ENCODE measurements at regions not wholly inside any gene's neighbourhood (a gene's known extent, or its start where the extent isn't known, plus 50 kb on each side); places are given as distances from the start of the nearest gene placed in this dataset.
"Not testable (repeated sequence)": the region's sequence is repeated elsewhere in the genome, so short reads cannot be mapped to it uniquely, and the experiment has no call there.

DNA sequence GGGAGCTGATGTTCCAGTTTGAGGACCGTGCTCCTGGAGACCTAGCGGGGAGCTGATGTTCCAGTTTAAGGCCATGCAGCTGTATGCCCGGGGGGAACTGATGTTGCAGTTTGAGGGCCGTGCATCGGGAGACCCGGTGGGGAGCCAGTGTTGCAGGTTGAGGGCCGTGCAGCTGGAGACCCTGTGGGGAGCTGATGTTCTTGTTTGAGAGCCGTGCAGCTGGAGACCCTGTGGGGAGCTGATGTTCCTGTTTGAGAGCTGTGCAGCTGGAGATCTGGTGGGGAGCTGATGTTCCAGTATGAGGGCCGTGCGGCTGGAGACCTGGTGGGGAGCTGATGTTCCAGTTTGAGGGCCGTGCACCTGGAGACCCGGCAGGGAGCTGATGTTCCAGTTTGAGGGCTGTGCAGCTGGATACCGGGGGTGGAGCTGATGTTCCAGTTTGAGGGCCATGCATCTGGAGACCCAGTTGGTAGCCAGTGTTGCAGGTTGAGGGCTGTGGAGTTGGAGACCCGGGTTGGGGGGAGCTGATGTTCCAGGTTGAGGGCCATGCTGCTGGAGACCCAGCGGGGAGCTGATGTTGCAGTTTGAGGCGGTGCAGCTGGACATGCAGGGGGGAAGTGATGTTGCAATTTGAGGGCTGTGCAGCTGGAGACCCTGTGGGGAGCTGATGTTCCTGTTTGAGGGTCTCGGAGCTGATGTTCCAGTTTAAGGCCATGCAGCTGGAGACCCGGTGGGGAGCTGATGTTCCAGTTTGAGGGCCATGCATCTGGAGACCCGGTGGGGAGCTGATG, 64.4 kb upstream of the APOD start:
- POLR2A ChIA-PET; H3K9me3 Mint-ChIP-seq; CTCF ChIA-PET; H3K4me3 Mint-ChIP-seq; H3K27ac Mint-ChIP-seq; intact Hi-C loops (cut with micrococcal nuclease); H3K4me1 Mint-ChIP-seq; ATAC-seq (ENCODE audit: low read depth); H3K27me3 Mint-ChIP-seq: not testable (repeated sequence)
- DNase-seq = peak; percentile 16
- peaks cover 13% of the 10 kb centered on the region for H3K36me3 Mint-ChIP-seq (ENCODE audit: low read depth)

DNA sequence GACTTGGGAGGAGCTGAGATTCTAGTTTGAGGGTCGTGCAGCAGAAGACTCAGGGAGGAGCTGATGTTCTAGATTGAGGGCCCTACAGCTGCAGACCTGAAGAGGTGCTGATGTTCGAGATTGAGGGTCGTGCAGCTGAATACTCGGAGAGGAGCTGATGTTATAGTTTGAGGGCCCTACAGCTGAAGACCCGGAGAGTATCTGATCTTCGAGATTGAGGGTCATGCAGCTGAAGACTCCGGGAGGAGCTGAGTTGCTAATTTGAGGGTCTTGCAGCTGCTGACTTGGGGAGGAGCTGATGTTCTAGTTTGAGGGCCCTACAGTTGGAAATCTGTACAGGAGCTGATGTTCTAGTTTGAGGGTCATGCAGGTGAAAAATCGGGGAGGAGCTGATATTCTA, 62.1 kb upstream of the APOD start:
- intact Hi-C loops (cut with micrococcal nuclease); CTCF ChIA-PET; H3K4me1 Mint-ChIP-seq; H3K4me3 Mint-ChIP-seq; H3K27ac Mint-ChIP-seq; H3K9me3 Mint-ChIP-seq; DNase-seq; ATAC-seq (ENCODE audit: low read depth); POLR2A ChIA-PET; H3K27me3 Mint-ChIP-seq: not testable (repeated sequence)
- H3K36me3 Mint-ChIP-seq (ENCODE audit: low read depth) = peaks cover 11% of the 10 kb centered on the region

DNA sequence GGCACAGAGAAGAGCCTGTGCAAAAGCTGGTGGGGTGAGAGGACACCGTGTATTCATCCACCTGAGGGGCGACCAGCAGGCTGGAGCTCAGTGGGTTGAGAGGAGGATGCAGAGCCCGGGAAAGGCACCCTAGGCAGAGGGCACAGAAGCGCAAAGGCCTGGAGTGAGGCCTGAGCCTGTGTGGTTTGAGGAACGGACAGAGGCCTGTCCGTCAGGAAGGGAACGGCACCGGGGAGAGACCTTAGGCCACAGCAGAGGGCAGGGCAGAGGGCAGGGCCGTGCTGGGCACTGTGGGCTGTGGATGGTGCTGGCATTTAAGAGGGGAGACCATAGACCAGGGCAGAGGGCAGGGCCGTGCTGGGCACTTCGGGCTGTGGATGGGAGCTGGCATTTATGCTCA, 59.5 kb upstream of the APOD start:
- H3K4me3 Mint-ChIP-seq; POLR2A ChIA-PET; H3K27ac Mint-ChIP-seq; ATAC-seq (ENCODE audit: low read depth); intact Hi-C loops (cut with micrococcal nuclease); CTCF ChIA-PET; H3K4me1 Mint-ChIP-seq; H3K9me3 Mint-ChIP-seq; H3K36me3 Mint-ChIP-seq (ENCODE audit: low read depth); H3K27me3 Mint-ChIP-seq: not testable (repeated sequence)
- peak; percentile 21 for DNase-seq

GRCh38 chr3:195642311-195642710, 58.6 kb upstream of the APOD start:
- CTCF ChIA-PET; H3K27ac Mint-ChIP-seq; H3K27me3 Mint-ChIP-seq; H3K9me3 Mint-ChIP-seq; H3K4me1 Mint-ChIP-seq; ATAC-seq (ENCODE audit: low read depth); POLR2A ChIA-PET; DNase-seq; H3K36me3 Mint-ChIP-seq (ENCODE audit: low read depth); intact Hi-C loops (cut with micrococcal nuclease); H3K4me3 Mint-ChIP-seq: not testable (repeated sequence)

- intact Hi-C loops (cut with micrococcal nuclease); H3K36me3 Mint-ChIP-seq (ENCODE audit: low read depth); CTCF ChIA-PET; H3K27ac Mint-ChIP-seq; DNase-seq; H3K27me3 Mint-ChIP-seq; ATAC-seq (ENCODE audit: low read depth); H3K4me3 Mint-ChIP-seq; H3K9me3 Mint-ChIP-seq; POLR2A ChIA-PET: not testable (repeated sequence)
- H3K4me1 Mint-ChIP-seq = peaks cover 14% of the 10 kb centered on the region
Measured at GRCh38 chr3:195638456-195638855, 54.7 kb upstream of the APOD start.

DNA sequence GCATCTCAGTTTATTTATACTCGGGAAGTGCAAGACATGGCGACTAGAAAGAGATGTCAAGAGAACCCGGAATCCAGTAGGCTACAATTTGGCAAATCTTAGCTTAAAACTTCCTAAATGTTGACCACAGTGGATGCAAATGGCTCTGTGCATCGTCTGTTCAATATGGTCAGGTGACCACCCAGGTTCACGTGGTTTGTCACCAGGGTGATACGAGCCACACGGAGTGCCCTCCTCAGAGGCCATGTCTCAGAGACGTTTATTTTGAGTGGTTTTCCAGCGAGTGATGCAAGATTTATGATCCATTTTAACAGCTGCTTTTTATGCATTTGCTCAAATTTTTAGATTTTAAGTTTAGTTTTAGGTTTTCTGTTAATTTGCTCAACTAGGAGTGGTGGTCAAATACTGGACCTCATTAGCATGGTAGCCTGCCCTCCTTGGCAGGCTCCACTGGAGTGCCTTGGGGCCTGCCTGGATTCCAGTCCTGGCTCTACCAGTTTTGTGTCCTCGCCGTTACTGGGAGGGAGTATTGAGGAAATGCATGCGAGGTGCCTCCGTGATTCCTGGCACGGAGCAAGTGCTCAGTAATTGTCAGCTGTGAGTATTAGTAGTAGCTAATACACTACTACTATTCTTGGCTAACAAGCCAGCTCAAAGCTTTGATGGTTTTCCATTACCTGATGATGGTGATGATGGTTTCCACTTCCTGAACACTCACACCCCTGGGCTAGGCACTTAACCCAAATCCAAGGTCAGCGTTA, 53.9 kb upstream of the APOD start:
- DNase-seq; intact Hi-C loops (cut with micrococcal nuclease); ATAC-seq (ENCODE audit: low read depth); POLR2A ChIA-PET; H3K36me3 Mint-ChIP-seq (ENCODE audit: low read depth); H3K27me3 Mint-ChIP-seq; H3K4me3 Mint-ChIP-seq; H3K9me3 Mint-ChIP-seq; CTCF ChIA-PET: not testable (repeated sequence)
- peak overlapping the region; percentile 35 for H3K27ac Mint-ChIP-seq
- H3K4me1 Mint-ChIP-seq = peaks cover 16% of the 10 kb centered on the region

- CTCF ChIA-PET; H3K27me3 Mint-ChIP-seq; ATAC-seq (ENCODE audit: low read depth); POLR2A ChIA-PET; H3K36me3 Mint-ChIP-seq (ENCODE audit: low read depth); DNase-seq; H3K9me3 Mint-ChIP-seq; intact Hi-C loops (cut with micrococcal nuclease): not testable (repeated sequence)
- Mint-ChIP-seq H3K4me3 (peak overlapping the region; percentile 49), H3K4me1 (peaks cover 16% of the 10 kb centered on the region), H3K27ac (peak overlapping the region; percentile 35)
Measured at GRCh38 chr3:195637011-195637410, 53.3 kb upstream of the APOD start.

DNA sequence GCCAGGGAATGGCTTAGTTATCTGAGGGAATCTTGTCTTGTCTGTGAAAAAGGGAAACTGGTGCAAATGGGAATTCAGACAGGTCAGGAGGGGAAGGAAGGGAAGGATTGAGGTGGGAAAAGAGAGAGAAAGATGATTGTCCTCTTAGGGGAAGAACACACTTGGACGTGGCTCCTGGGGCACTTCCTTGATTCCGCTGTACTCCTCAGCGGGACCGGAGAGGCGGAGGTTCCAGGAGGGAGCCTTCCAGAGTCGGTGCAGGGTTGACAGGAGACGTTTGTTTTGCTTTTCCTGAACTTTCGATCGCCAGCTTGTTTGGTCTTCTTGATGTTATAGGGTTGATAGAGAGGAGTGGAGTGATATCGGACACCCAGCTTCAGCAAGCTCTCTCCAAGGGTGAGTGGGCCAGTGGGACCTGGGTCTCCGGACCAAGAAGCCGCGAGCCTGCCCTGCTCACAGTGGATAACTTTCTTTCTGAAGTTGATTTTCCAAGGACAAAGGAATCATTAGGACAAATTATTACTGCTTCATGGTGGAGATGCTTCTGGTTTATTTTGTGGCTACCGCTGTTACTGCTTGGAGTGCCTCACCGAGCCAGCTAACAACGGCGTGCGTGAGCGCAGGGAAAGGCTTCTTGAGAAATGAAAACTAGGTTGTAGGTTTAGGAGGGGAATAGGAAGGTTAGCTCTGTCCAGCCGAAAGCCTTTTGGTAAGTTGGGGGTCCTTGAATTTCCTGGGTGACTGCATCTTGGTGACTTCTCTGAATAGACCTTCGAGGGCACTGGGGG, 52.4 kb upstream of the APOD start:
- H3K4me3 Mint-ChIP-seq = peak overlapping the region; percentile 49
- DNase-seq; H3K36me3 Mint-ChIP-seq (ENCODE audit: low read depth); CTCF ChIA-PET; ATAC-seq (ENCODE audit: low read depth); intact Hi-C loops (cut with micrococcal nuclease); POLR2A ChIA-PET; H3K27me3 Mint-ChIP-seq; H3K9me3 Mint-ChIP-seq; H3K27ac Mint-ChIP-seq: not testable (repeated sequence)
- H3K4me1 Mint-ChIP-seq = peaks cover 16% of the 10 kb centered on the region

DNA sequence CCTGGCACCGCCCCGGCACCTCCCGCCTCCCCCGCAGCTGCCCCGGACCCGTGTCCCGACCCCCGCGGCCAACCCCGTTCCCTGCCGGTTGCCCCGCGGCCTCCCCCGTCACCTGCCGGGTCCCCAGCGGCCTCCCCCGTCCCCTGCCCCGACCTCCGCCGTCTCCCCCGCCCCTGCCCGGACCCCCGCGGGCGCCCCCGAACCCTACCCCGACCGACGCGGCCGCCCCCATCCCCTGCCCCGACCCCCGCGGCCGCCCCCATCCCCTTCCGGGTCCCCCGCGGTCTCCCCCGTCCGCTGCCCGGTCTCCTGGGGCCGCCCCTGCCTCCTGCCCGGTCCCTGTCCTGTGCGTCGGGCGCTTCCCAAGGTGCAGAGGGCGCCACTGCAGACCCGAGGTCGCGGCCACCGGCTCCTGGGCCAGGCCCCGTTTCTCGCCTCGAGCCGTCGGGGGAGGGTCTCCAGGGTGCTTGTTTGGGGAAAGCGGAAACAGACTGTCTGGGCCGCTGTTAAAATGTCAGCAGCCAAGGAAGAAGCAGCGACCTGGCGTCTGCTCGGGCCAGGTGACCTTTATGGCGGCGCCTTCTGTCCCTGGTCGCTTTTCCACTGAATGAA, 51.6 kb upstream of the APOD start:
- H3K27ac Mint-ChIP-seq; H3K36me3 Mint-ChIP-seq (ENCODE audit: low read depth); H3K4me3 Mint-ChIP-seq; CTCF ChIA-PET; intact Hi-C loops (cut with micrococcal nuclease); H3K9me3 Mint-ChIP-seq; POLR2A ChIA-PET; H3K27me3 Mint-ChIP-seq; DNase-seq: not testable (repeated sequence)
- ATAC-seq (ENCODE audit: low read depth) = peak; percentile 3
- H3K4me1 Mint-ChIP-seq = peaks cover 16% of the 10 kb centered on the region

DNA sequence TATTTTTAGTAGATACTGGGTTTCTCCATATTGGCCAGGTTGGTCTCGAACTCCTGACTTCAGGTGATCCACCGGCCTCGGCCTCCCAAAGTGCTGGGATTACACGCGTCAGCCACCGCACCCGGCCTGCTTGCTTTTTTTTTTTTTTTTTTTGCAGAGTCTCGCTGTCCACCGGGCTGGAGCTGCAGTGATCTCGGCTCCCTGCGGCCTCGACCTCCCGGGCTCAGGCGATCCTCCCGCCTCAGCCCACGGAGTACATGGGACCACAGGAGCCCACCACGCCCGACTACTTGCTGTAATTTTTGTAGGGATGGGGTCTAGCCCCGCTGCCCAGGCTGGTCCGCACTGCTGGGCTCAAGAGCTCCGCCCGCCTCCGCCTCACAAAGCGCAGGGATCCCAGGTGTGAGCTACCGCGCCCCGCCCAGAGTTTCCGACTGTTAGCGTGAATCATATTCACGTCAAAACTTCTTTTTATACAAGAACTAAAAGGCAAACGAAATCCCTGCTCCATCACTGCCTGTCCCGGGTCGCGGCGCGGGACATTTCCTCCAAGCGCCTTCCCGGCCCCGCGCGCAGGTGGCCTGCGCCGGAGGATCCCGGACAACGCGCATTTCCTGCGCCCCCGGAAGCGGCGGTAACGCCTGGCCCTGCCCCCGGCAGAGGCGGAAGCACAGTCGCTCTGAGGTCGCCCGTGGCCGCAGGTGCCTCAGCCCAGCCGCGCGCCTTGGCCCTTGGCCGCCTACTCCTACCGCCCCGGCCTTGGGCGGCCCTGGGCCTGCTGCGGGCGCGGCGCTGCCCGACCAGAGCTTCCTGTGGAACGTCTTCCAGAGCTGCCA, 50.9 kb upstream of the APOD start:
- intact Hi-C loops (cut with micrococcal nuclease) = not testable (repeated sequence)

More for the DNA sequence above, 50.9 kb upstream of the APOD start:
- POLR2A ChIA-PET = interaction anchor here (0.6 to 0.8 kb wide), 2 partner anchors 91 to 110 kb away, joined by 3 read pairs; partner anchors contain the start of gene PPP1R2
- H3K9me3 Mint-ChIP-seq; CTCF ChIA-PET; H3K36me3 Mint-ChIP-seq (ENCODE audit: low read depth); H3K27ac Mint-ChIP-seq; H3K27me3 Mint-ChIP-seq: not testable (repeated sequence)
- DNase-seq (peak; percentile 68), ATAC-seq (ENCODE audit: low read depth) (peak; percentile 94)
- H3K4me1 Mint-ChIP-seq = peaks cover 16% of the 10 kb centered on the region
- peak overlapping the region; percentile 59 for H3K4me3 Mint-ChIP-seq

All from activated B cell treated with CpG ODN at 0.5 μM for 24 hours (primary cell).